ENCODE measurements at regions not wholly inside any gene's neighbourhood (a gene's known extent, or its start where the extent isn't known, plus 50 kb on each side); places are given as distances from the start of the nearest gene placed in this dataset.
"Not testable (repeated sequence)": the region's sequence is repeated elsewhere in the genome, so short reads cannot be mapped to it uniquely, and the experiment has no call there.

- CTCF ChIA-PET; H3K36me3 ChIP-seq (ENCODE audit: control insufficient read depth in 2 of 2, extremely low read depth in 1 of 2, insufficient read depth in 1 of 2, low read length in 1 of 2); H3K9me3 Mint-ChIP-seq: not testable (repeated sequence)
Observed at GRCh38 chrX:20671746-20672145, 405.0 kb upstream of the RPS6KA3 start.

GRCh38 chrX:20670611-20671010 lies 403.9 kb upstream of the RPS6KA3 start:
- Mint-ChIP-seq H3K4me1 (no peaks in the 10 kb centered on the region), H3K4me3 (no peak overlapping the region), H3K36me3 (no peaks in the 10 kb centered on the region), H3K27me3 (peaks cover 1 to 16% of the 10 kb centered on the region in 2 donors), H3K27ac (no peak overlapping the region), H3K9me3 (no peaks in the 10 kb centered on the region)
- WGBS (ENCODE audit: insufficient coverage), result no CpG with 5 or more reads among the region's 3 CpGs
- Histone ChIP-seq H3K9me3 (no peaks in the 10 kb centered on the region), H3K4me3 (ENCODE audit: control insufficient read depth in 1 of 2, extremely low read depth in 1 of 2, low read length in 1 of 2) (no peak overlapping the region), H3K27me3 (replicated peaks in 1 of 2; ENCODE audit: control insufficient read depth in 2 of 2, extremely low read depth in 1 of 2, insufficient read depth in 2 of 2, low read length in 1 of 2) (no peaks in the 10 kb centered on the region), H3K4me1 (ENCODE audit: control insufficient read depth in 1 of 2, extremely low read depth in 1 of 2, insufficient read depth in 2 of 2, low read length in 2 of 2) (no peaks in the 10 kb centered on the region), H3K36me3 (ENCODE audit: control insufficient read depth in 2 of 2, extremely low read depth in 1 of 2, insufficient read depth in 1 of 2, low read length in 1 of 2) (no peaks in the 10 kb centered on the region), H3K27ac (ENCODE audit: low read length) (no peak overlapping the region)
- POLR2A ChIA-PET, result interaction anchor here in 1 of 2 donors (0.7 kb wide), 1 partner anchor 12 kb away, joined by 3 read pairs; no protein-coding TSS in a partner anchor
- CTCF ChIA-PET, result no interaction called here
- DNase-seq (no peak), ATAC-seq (replicated peaks in 1 of 4) (no peak)

More at GRCh38 chrX:20671746-20672145, 405.0 kb upstream of the RPS6KA3 start:
- H3K4me1 Mint-ChIP-seq; H3K9me3 ChIP-seq; POLR2A ChIA-PET; DNase-seq; H3K27ac ChIP-seq (ENCODE audit: low read length); H3K36me3 Mint-ChIP-seq; H3K27ac Mint-ChIP-seq; ATAC-seq (replicated peaks in 1 of 4); H3K4me3 Mint-ChIP-seq; H3K4me3 ChIP-seq (ENCODE audit: control insufficient read depth in 1 of 2, extremely low read depth in 1 of 2, low read length in 1 of 2); H3K27me3 ChIP-seq (replicated peaks in 1 of 2; ENCODE audit: control insufficient read depth in 2 of 2, extremely low read depth in 1 of 2, insufficient read depth in 2 of 2, low read length in 1 of 2); H3K4me1 ChIP-seq (ENCODE audit: control insufficient read depth in 1 of 2, extremely low read depth in 1 of 2, insufficient read depth in 2 of 2, low read length in 2 of 2): not testable (repeated sequence)
- WGBS (ENCODE audit: insufficient coverage), result no CpG with 5 or more reads among the region's 3 CpGs
- H3K27me3 Mint-ChIP-seq, result peaks cover 1 to 16% of the 10 kb centered on the region in 2 donors

- Mint-ChIP-seq H3K9me3 (no peaks in the 10 kb centered on the region), H3K27ac (no peak overlapping the region), H3K4me3 (no peak overlapping the region), H3K4me1 (no peaks in the 10 kb centered on the region), H3K36me3 (no peaks in the 10 kb centered on the region), H3K27me3 (peaks cover 1 to 8% of the 10 kb centered on the region in 2 donors)
- Histone ChIP-seq H3K9me3 (no peaks in the 10 kb centered on the region), H3K27ac (ENCODE audit: low read length) (no peak overlapping the region), H3K4me3 (ENCODE audit: control insufficient read depth in 1 of 2, extremely low read depth in 1 of 2, low read length in 1 of 2) (no peak overlapping the region), H3K36me3 (ENCODE audit: control insufficient read depth in 2 of 2, extremely low read depth in 1 of 2, insufficient read depth in 1 of 2, low read length in 1 of 2) (no peaks in the 10 kb centered on the region), H3K4me1 (ENCODE audit: control insufficient read depth in 1 of 2, extremely low read depth in 1 of 2, insufficient read depth in 2 of 2, low read length in 2 of 2) (no peaks in the 10 kb centered on the region), H3K27me3 (replicated peaks in 1 of 2; ENCODE audit: control insufficient read depth in 2 of 2, extremely low read depth in 1 of 2, insufficient read depth in 2 of 2, low read length in 1 of 2) (no peaks in the 10 kb centered on the region)
- DNase-seq (no peak), ATAC-seq (replicated peaks in 1 of 4) (no peak)
- no CpG with 5 or more reads among the region's 1 CpG for WGBS (ENCODE audit: insufficient coverage)
- CTCF ChIA-PET, result no interaction called here
- POLR2A ChIA-PET, result no interaction called here
Observed at GRCh38 chrX:20668550-20668949, 401.8 kb upstream of the RPS6KA3 start.

GRCh38 chrX:20666331-20666730 lies 399.6 kb upstream of the RPS6KA3 start:
- H3K27ac ChIP-seq (ENCODE audit: low read length), result no peak overlapping the region
- H3K27me3 Mint-ChIP-seq, result peaks cover 0 to 4% of the 10 kb centered on the region in 2 donors
- DNase-seq, result no peak
- no peaks in the 10 kb centered on the region for H3K9me3 ChIP-seq
- WGBS (ENCODE audit: insufficient coverage), result 86% methylated on average over 1 of the region's 3 CpGs
- no peaks in the 10 kb centered on the region for H3K27me3 ChIP-seq (replicated peaks in 1 of 2; ENCODE audit: control insufficient read depth in 2 of 2, extremely low read depth in 1 of 2, insufficient read depth in 2 of 2, low read length in 1 of 2)
- H3K4me1 ChIP-seq (ENCODE audit: control insufficient read depth in 1 of 2, extremely low read depth in 1 of 2, insufficient read depth in 2 of 2, low read length in 2 of 2), result no peaks in the 10 kb centered on the region
- H3K27ac Mint-ChIP-seq, result no peak overlapping the region
- H3K4me3 Mint-ChIP-seq, result no peak overlapping the region
- ChIA-PET CTCF (no interaction called here), POLR2A (no interaction called here)
- ATAC-seq (replicated peaks in 1 of 4), result no peak
- no peak overlapping the region for H3K4me3 ChIP-seq (ENCODE audit: control insufficient read depth in 1 of 2, extremely low read depth in 1 of 2, low read length in 1 of 2)
- no peaks in the 10 kb centered on the region for H3K4me1 Mint-ChIP-seq
- H3K36me3 ChIP-seq (ENCODE audit: control insufficient read depth in 2 of 2, extremely low read depth in 1 of 2, insufficient read depth in 1 of 2, low read length in 1 of 2), result no peaks in the 10 kb centered on the region
- H3K9me3 Mint-ChIP-seq, result no peaks in the 10 kb centered on the region
- no peaks in the 10 kb centered on the region for H3K36me3 Mint-ChIP-seq

- POLR2A ChIA-PET, result no interaction called here
Observed at GRCh38 chrX:20665481-20665880, 398.8 kb upstream of the RPS6KA3 start.

GRCh38 chrX:20664774-20665173 lies 398.1 kb upstream of the RPS6KA3 start:
- ATAC-seq (replicated peaks in 1 of 4), result no peak
- H3K27ac Mint-ChIP-seq, result no peak overlapping the region

More at GRCh38 chrX:20665481-20665880, 398.8 kb upstream of the RPS6KA3 start:
- Mint-ChIP-seq H3K27ac (no peak overlapping the region), H3K4me3 (no peak overlapping the region), H3K9me3 (no peaks in the 10 kb centered on the region), H3K27me3 (peaks cover 0 to 4% of the 10 kb centered on the region in 2 donors), H3K4me1 (no peaks in the 10 kb centered on the region), H3K36me3 (no peaks in the 10 kb centered on the region)
- no CpG with 5 or more reads among the region's 5 CpGs for WGBS (ENCODE audit: insufficient coverage)
- Histone ChIP-seq H3K4me3 (ENCODE audit: control insufficient read depth in 1 of 2, extremely low read depth in 1 of 2, low read length in 1 of 2) (no peak overlapping the region), H3K36me3 (ENCODE audit: control insufficient read depth in 2 of 2, extremely low read depth in 1 of 2, insufficient read depth in 1 of 2, low read length in 1 of 2) (no peaks in the 10 kb centered on the region), H3K4me1 (ENCODE audit: control insufficient read depth in 1 of 2, extremely low read depth in 1 of 2, insufficient read depth in 2 of 2, low read length in 2 of 2) (no peaks in the 10 kb centered on the region), H3K27ac (ENCODE audit: low read length) (no peak overlapping the region), H3K9me3 (no peaks in the 10 kb centered on the region), H3K27me3 (replicated peaks in 1 of 2; ENCODE audit: control insufficient read depth in 2 of 2, extremely low read depth in 1 of 2, insufficient read depth in 2 of 2, low read length in 1 of 2) (no peaks in the 10 kb centered on the region)
- no peak for ATAC-seq (replicated peaks in 1 of 4)
- DNase-seq, result no peak
- CTCF ChIA-PET, result no interaction called here

GRCh38 chrX:20664131-20664530 lies 397.4 kb upstream of the RPS6KA3 start:
- no peaks in the 10 kb centered on the region for H3K36me3 Mint-ChIP-seq
- ATAC-seq (replicated peaks in 1 of 4), result no peak
- H3K27ac ChIP-seq (ENCODE audit: low read length), result no peak overlapping the region
- ChIA-PET CTCF (no interaction called here), POLR2A (no interaction called here)
- no peak overlapping the region for H3K27ac Mint-ChIP-seq
- H3K4me3 Mint-ChIP-seq, result no peak overlapping the region
- no peak for DNase-seq
- no peaks in the 10 kb centered on the region for H3K36me3 ChIP-seq (ENCODE audit: control insufficient read depth in 2 of 2, extremely low read depth in 1 of 2, insufficient read depth in 1 of 2, low read length in 1 of 2)
- H3K9me3 Mint-ChIP-seq, result no peaks in the 10 kb centered on the region
- WGBS (ENCODE audit: insufficient coverage), result no CpG with 5 or more reads among the region's 2 CpGs
- no peaks in the 10 kb centered on the region for H3K27me3 Mint-ChIP-seq
- no peaks in the 10 kb centered on the region for H3K4me1 Mint-ChIP-seq
- no peaks in the 10 kb centered on the region for H3K9me3 ChIP-seq
- no peak overlapping the region for H3K4me3 ChIP-seq (ENCODE audit: control insufficient read depth in 1 of 2, extremely low read depth in 1 of 2, low read length in 1 of 2)
- H3K4me1 ChIP-seq (ENCODE audit: control insufficient read depth in 1 of 2, extremely low read depth in 1 of 2, insufficient read depth in 2 of 2, low read length in 2 of 2), result no peaks in the 10 kb centered on the region
- H3K27me3 ChIP-seq (replicated peaks in 1 of 2; ENCODE audit: control insufficient read depth in 2 of 2, extremely low read depth in 1 of 2, insufficient read depth in 2 of 2, low read length in 1 of 2), result no peaks in the 10 kb centered on the region

More at GRCh38 chrX:20664774-20665173, 398.1 kb upstream of the RPS6KA3 start:
- Histone ChIP-seq H3K36me3 (ENCODE audit: control insufficient read depth in 2 of 2, extremely low read depth in 1 of 2, insufficient read depth in 1 of 2, low read length in 1 of 2) (no peaks in the 10 kb centered on the region), H3K27me3 (replicated peaks in 1 of 2; ENCODE audit: control insufficient read depth in 2 of 2, extremely low read depth in 1 of 2, insufficient read depth in 2 of 2, low read length in 1 of 2) (no peaks in the 10 kb centered on the region), H3K4me3 (ENCODE audit: control insufficient read depth in 1 of 2, extremely low read depth in 1 of 2, low read length in 1 of 2) (no peak overlapping the region), H3K4me1 (ENCODE audit: control insufficient read depth in 1 of 2, extremely low read depth in 1 of 2, insufficient read depth in 2 of 2, low read length in 2 of 2) (no peaks in the 10 kb centered on the region), H3K9me3 (no peaks in the 10 kb centered on the region), H3K27ac (ENCODE audit: low read length) (no peak overlapping the region)
- POLR2A ChIA-PET, result no interaction called here
- Mint-ChIP-seq H3K36me3 (no peaks in the 10 kb centered on the region), H3K4me3 (no peak overlapping the region), H3K4me1 (no peaks in the 10 kb centered on the region), H3K9me3 (no peaks in the 10 kb centered on the region), H3K27me3 (no peaks in the 10 kb centered on the region)
- no peak for DNase-seq
- CTCF ChIA-PET, result no interaction called here
- no CpG with 5 or more reads among the region's 3 CpGs for WGBS (ENCODE audit: insufficient coverage)

All from T-cell (primary cell).